ENCODE measurements at regions not wholly inside any gene's neighbourhood (a gene's known extent, or its start where the extent isn't known, plus 50 kb on each side); places are given as distances from the start of the nearest gene placed in this dataset.

- no peaks in the 10 kb centered on the region for H3K27me3 ChIP-seq (replicated peaks in 1 of 4; ENCODE audit: control extremely low read depth in 1 of 4, control insufficient read depth in 3 of 4, insufficient read depth in 4 of 4, low read length in 3 of 4)
- H3K4me3 ChIP-seq (ENCODE audit: control extremely low read depth in 1 of 5, extremely low read depth in 1 of 5, insufficient read depth in 1 of 5, low read depth in 2 of 5, low read length in 4 of 5): no peak overlapping the region
- H3K27ac Mint-ChIP-seq: no peak overlapping the region
- ATAC-seq (ENCODE audit: low read depth) (no peak), DNase-seq (no peak)
- H3K4me1 ChIP-seq (ENCODE audit: control insufficient read depth in 2 of 2, insufficient read depth in 2 of 2, low read length in 2 of 2): peaks cover 18 to 19% of the 10 kb centered on the region in 2 donors
- TF ChIP-seq CTCF (IDR thresholded peaks at IDR 0.05) (no peak), EZH2 (IDR thresholded peaks at IDR 0.05; ENCODE audit: borderline replicate concordance, insufficient read depth, low read depth, low read length, poor library complexity, severe bottlenecking) (no peak)
- H3K9ac ChIP-seq (ENCODE audit: low read length): no peak overlapping the region
- H3K36me3 ChIP-seq (replicated peaks in 1 of 2; ENCODE audit: control extremely low read depth in 1 of 2, control insufficient read depth in 1 of 2, extremely low read depth in 1 of 2, insufficient read depth in 2 of 2, low read length in 1 of 2): no peaks in the 10 kb centered on the region
- no peaks in the 10 kb centered on the region for H3K27me3 Mint-ChIP-seq
- intact Hi-C loops (cut with micrococcal nuclease): no loop called here
- H3K9me3 ChIP-seq (ENCODE audit: control extremely low read depth in 1 of 3, control insufficient read depth in 2 of 3, insufficient read depth in 1 of 3, low read length in 2 of 3): no peaks in the 10 kb centered on the region
- H2AFZ ChIP-seq (ENCODE audit: insufficient read depth, low read depth, low read length, poor library complexity, severe bottlenecking): no peak overlapping the region
- H3K4me1 Mint-ChIP-seq: peaks cover 31% of the 10 kb centered on the region
- H3K79me2 ChIP-seq (ENCODE audit: control insufficient read depth, insufficient read depth, low read length): no peaks in the 10 kb centered on the region
- WGBS (ENCODE audit: insufficient coverage): 95% methylated on average over 1 of the region's 1 CpG
- CTCF ChIA-PET: no interaction called here
- POLR2A ChIA-PET: interaction anchor here (0.6 to 1.1 kb wide), 2 partner anchors 9 to 202 kb away, joined by 3 to 4 read pairs; no protein-coding TSS in a partner anchor
- no peaks in the 10 kb centered on the region for H4K20me1 ChIP-seq (ENCODE audit: control insufficient read depth, insufficient read depth, low read length, poor library complexity, severe bottlenecking)
- H3K27ac ChIP-seq (ENCODE audit: low read length in 2 of 2): no peak overlapping the region
- H3K9me3 Mint-ChIP-seq (ENCODE audit: insufficient read depth): no peaks in the 10 kb centered on the region
- no peak overlapping the region for H3K4me3 Mint-ChIP-seq
- no peak overlapping the region for H3K4me2 ChIP-seq (replicated peaks; ENCODE audit: low read depth, low read length, poor library complexity, severe bottlenecking)
These were observed 155.7 kb upstream of the IRF2BP2 start for GRCh38 chr1:234765672-234766071.

- peaks cover 28% of the 10 kb centered on the region for H3K4me1 Mint-ChIP-seq
- no peaks in the 10 kb centered on the region for H3K9me3 Mint-ChIP-seq (ENCODE audit: insufficient read depth)
- Histone ChIP-seq H3K4me3 (ENCODE audit: control extremely low read depth in 1 of 5, extremely low read depth in 1 of 5, insufficient read depth in 1 of 5, low read depth in 2 of 5, low read length in 4 of 5) (no peak overlapping the region), H3K4me2 (replicated peaks; ENCODE audit: low read depth, low read length, poor library complexity, severe bottlenecking) (no peak overlapping the region), H3K9ac (ENCODE audit: low read length) (no peak overlapping the region), H4K20me1 (ENCODE audit: control insufficient read depth, insufficient read depth, low read length, poor library complexity, severe bottlenecking) (no peaks in the 10 kb centered on the region), H3K27me3 (replicated peaks in 1 of 4; ENCODE audit: control extremely low read depth in 1 of 4, control insufficient read depth in 3 of 4, insufficient read depth in 4 of 4, low read length in 3 of 4) (no peaks in the 10 kb centered on the region), H3K9me3 (ENCODE audit: control extremely low read depth in 1 of 3, control insufficient read depth in 2 of 3, insufficient read depth in 1 of 3, low read length in 2 of 3) (no peaks in the 10 kb centered on the region), H3K27ac (ENCODE audit: low read length in 2 of 2) (no peak overlapping the region), H3K36me3 (replicated peaks in 1 of 2; ENCODE audit: control extremely low read depth in 1 of 2, control insufficient read depth in 1 of 2, extremely low read depth in 1 of 2, insufficient read depth in 2 of 2, low read length in 1 of 2) (no peaks in the 10 kb centered on the region), H3K4me1 (ENCODE audit: control insufficient read depth in 2 of 2, insufficient read depth in 2 of 2, low read length in 2 of 2) (peaks cover 18 to 19% of the 10 kb centered on the region in 2 donors), H3K79me2 (ENCODE audit: control insufficient read depth, insufficient read depth, low read length) (no peaks in the 10 kb centered on the region), H2AFZ (ENCODE audit: insufficient read depth, low read depth, low read length, poor library complexity, severe bottlenecking) (no peak overlapping the region)
- DNase-seq (no peak), ATAC-seq (ENCODE audit: low read depth) (no peak)
- H3K27me3 Mint-ChIP-seq: no peaks in the 10 kb centered on the region
- WGBS (ENCODE audit: insufficient coverage): 80% methylated on average over 1 of the region's 4 CpGs
- H3K4me3 Mint-ChIP-seq: no peak overlapping the region
- intact Hi-C loops (cut with micrococcal nuclease): no loop called here
- TF ChIP-seq EZH2 (IDR thresholded peaks at IDR 0.05; ENCODE audit: borderline replicate concordance, insufficient read depth, low read depth, low read length, poor library complexity, severe bottlenecking) (no peak), CTCF (IDR thresholded peaks at IDR 0.05) (no peak)
- no peak overlapping the region for H3K27ac Mint-ChIP-seq
- ChIA-PET POLR2A (interaction anchor here (1.1 kb wide), 1 partner anchor 8 kb away, joined by 4 read pairs; no protein-coding TSS in a partner anchor), CTCF (no interaction called here)
These were observed 155.2 kb upstream of the IRF2BP2 start for GRCh38 chr1:234765181-234765580.
